VCaP (cell line): ENCODE measurements at regions not wholly inside any gene's neighbourhood (a gene's known extent, or its start where the extent isn't known, plus 50 kb on each side); places are given as distances from the start of the nearest gene placed in this dataset.

ENCODE experiments used
- H3K27ac ChIP-seq: fragments of 450-650 bp; 2 replicates; pipeline ENCODE4 v1.5.1; 2017
- CTCF ChIP-seq: fragments of 450-650 bp; conservative IDR thresholded peaks from 2 replicates; pipeline ENCODE4 v1.5.1; 2017; ENCODE audit warnings: mild to moderate bottlenecking, moderate library complexity

GRCh38 chr1:201603613-201604232, 64.8 kb downstream of the NAV1 start:
- peak overlapping the region; percentile 74 for H3K27ac ChIP-seq
- TF ChIP-seq CTCF, result no peak

- TF ChIP-seq CTCF, result no peak
- H3K27ac ChIP-seq, result peak overlapping the region; percentile 74
Measured at GRCh38 chr1:201605385-201606010, 66.6 kb downstream of the NAV1 start.

- peak overlapping the region; percentile 74 for H3K27ac ChIP-seq
- no peak for TF ChIP-seq CTCF
Measured at GRCh38 chr1:201606096-201606495, 67.2 kb downstream of the NAV1 start.

- TF ChIP-seq CTCF, result no peak
- H3K27ac ChIP-seq, result peak overlapping the region; percentile 74; the same call in 1 of the 2 replicates
Measured at GRCh38 chr1:201606623-201607022, 67.7 kb downstream of the NAV1 start.

- no peak overlapping the region for H3K27ac ChIP-seq
Measured at GRCh38 chr1:201608635-201609395, 69.9 kb downstream of the NAV1 start.

GRCh38 chr1:201609661-201610318, 70.9 kb downstream of the NAV1 start:
- H3K27ac ChIP-seq, result no peak overlapping the region
- TF ChIP-seq CTCF, result no peak

More at GRCh38 chr1:201608635-201609395, 69.9 kb downstream of the NAV1 start:
- TF ChIP-seq CTCF, result no peak

GRCh38 chr1:201610858-201611257, 71.9 kb downstream of the NAV1 start:
- TF ChIP-seq CTCF, result no peak
- H3K27ac ChIP-seq, result no peak overlapping the region
